ENCODE measurements at regions not wholly inside any gene's neighbourhood (a gene's known extent, or its start where the extent isn't known, plus 50 kb on each side); places are given as distances from the start of the nearest gene placed in this dataset.

GRCh38 chr21:38622081-38622826 is 124.0 kb upstream of the ERG start:
- H3K27ac ChIP-seq, result no peak overlapping the region
- 91 to 94% (median 92%) methylated on average over 12 of the region's 12 CpGs for WGBS, 3 donors
- H3K9me3 ChIP-seq, result no peaks in the 10 kb centered on the region
- ATAC-seq (no peak), DNase-seq (no peak)
- no peak for TF ChIP-seq CTCF (IDR thresholded peaks at IDR 0.05)
- no peaks in the 10 kb centered on the region for H3K4me1 ChIP-seq
- no peaks in the 10 kb centered on the region for H3K36me3 ChIP-seq (ENCODE audit: insufficient read depth in 1 of 2, low read depth in 1 of 2)
- H3K4me3 ChIP-seq, result no peak overlapping the region
- H3K27me3 ChIP-seq (ENCODE audit: insufficient read depth in 3 of 3, low read length in 2 of 3), result no peaks in the 10 kb centered on the region
- intact Hi-C loops (cut with DNase I), result no loop called here

- Histone ChIP-seq H3K4me3 (no peak overlapping the region), H3K4me1 (no peaks in the 10 kb centered on the region), H3K9me3 (no peaks in the 10 kb centered on the region), H3K36me3 (ENCODE audit: insufficient read depth in 1 of 2, low read depth in 1 of 2) (no peaks in the 10 kb centered on the region), H3K27ac (no peak overlapping the region), H3K27me3 (ENCODE audit: insufficient read depth in 3 of 3, low read length in 2 of 3) (no peaks in the 10 kb centered on the region)
- ATAC-seq, result no peak
- no peak for DNase-seq
- WGBS, 3 donors, result 47 to 50% (median 49%) methylated on average over 2 of the region's 2 CpGs
- no peak for TF ChIP-seq CTCF (IDR thresholded peaks at IDR 0.05)
- intact Hi-C loops (cut with DNase I), result no loop called here
Measured at GRCh38 chr21:38622827-38623209, 124.5 kb upstream of the ERG start.

GRCh38 chr21:38623552-38623951 is 125.3 kb upstream of the ERG start:
- intact Hi-C loops (cut with DNase I), result no loop called here
- no peak for DNase-seq
- no peak for ATAC-seq

GRCh38 chr21:38625000-38625399 is 126.7 kb upstream of the ERG start:
- H3K36me3 ChIP-seq (ENCODE audit: insufficient read depth in 1 of 2, low read depth in 1 of 2), result no peaks in the 10 kb centered on the region
- peaks cover 0 to 3% (median 0%) of the 10 kb centered on the region in 3 donors for H3K27me3 ChIP-seq (ENCODE audit: insufficient read depth in 3 of 3, low read length in 2 of 3)
- intact Hi-C loops (cut with DNase I), result no loop called here
- no peak overlapping the region for H3K4me3 ChIP-seq
- no peaks in the 10 kb centered on the region for H3K9me3 ChIP-seq
- DNase-seq, result no peak
- 94 to 97% (median 97%) methylated on average over 1 of the region's 1 CpG for WGBS, 3 donors
- H3K27ac ChIP-seq, result no peak overlapping the region
- no peak for TF ChIP-seq CTCF (IDR thresholded peaks at IDR 0.05)
- no peaks in the 10 kb centered on the region for H3K4me1 ChIP-seq
- ATAC-seq, result no peak

More at GRCh38 chr21:38623552-38623951, 125.3 kb upstream of the ERG start:
- Histone ChIP-seq H3K4me3 (no peak overlapping the region), H3K27me3 (ENCODE audit: insufficient read depth in 3 of 3, low read length in 2 of 3) (no peaks in the 10 kb centered on the region), H3K4me1 (no peaks in the 10 kb centered on the region), H3K9me3 (no peaks in the 10 kb centered on the region), H3K27ac (no peak overlapping the region), H3K36me3 (ENCODE audit: insufficient read depth in 1 of 2, low read depth in 1 of 2) (no peaks in the 10 kb centered on the region)
- no peak for TF ChIP-seq CTCF (IDR thresholded peaks at IDR 0.05)
- 70 to 79% (median 73%) methylated on average over 4 of the region's 4 CpGs for WGBS, 3 donors

- TF ChIP-seq CTCF (IDR thresholded peaks at IDR 0.05), result no peak
- DNase-seq (no peak), ATAC-seq (no peak)
- WGBS, 3 donors, result 87 to 91% (median 87%) methylated on average over 3 of the region's 3 CpGs
- no peaks in the 10 kb centered on the region for H3K9me3 ChIP-seq
- H3K27me3 ChIP-seq (ENCODE audit: insufficient read depth in 3 of 3, low read length in 2 of 3), result peaks cover 0 to 5% (median 0%) of the 10 kb centered on the region in 3 donors
- no peaks in the 10 kb centered on the region for H3K4me1 ChIP-seq
- H3K4me3 ChIP-seq, result no peak overlapping the region
- no peaks in the 10 kb centered on the region for H3K36me3 ChIP-seq (ENCODE audit: insufficient read depth in 1 of 2, low read depth in 1 of 2)
- intact Hi-C loops (cut with DNase I), result no loop called here
- no peak overlapping the region for H3K27ac ChIP-seq
Measured at GRCh38 chr21:38626306-38626705, 128.0 kb upstream of the ERG start.
